GM12891 (cell line): ENCODE measurements at regions not wholly inside any gene's neighbourhood (a gene's known extent, or its start where the extent isn't known, plus 50 kb on each side); places are given as distances from the start of the nearest gene placed in this dataset.

Source experiments
- PAX5 ChIP-seq: IDR thresholded peaks from 2 replicates; pipeline ENCODE4 v1.6.1; 2011; ENCODE audit warnings: low read length, moderate library complexity, mild to moderate bottlenecking; ENCODE audit not compliant: insufficient read depth, severe bottlenecking
- POLR2A ChIP-seq: IDR thresholded peaks from 2 replicates; pipeline ENCODE4 v1.6.1; 2011; ENCODE audit warnings: low read depth, low read length, control low read depth
- POLR2AphosphoS5 ChIP-seq: IDR thresholded peaks from 2 replicates; pipeline ENCODE4 v1.6.1; 2011; ENCODE audit warnings: low read depth, low read length, control low read depth
- POU2F2 ChIP-seq: IDR thresholded peaks from 2 replicates; pipeline ENCODE4 v1.6.1; 2011; ENCODE audit warnings: low read depth, mild to moderate bottlenecking, control low read depth, low read length, moderate library complexity
- TAF1 ChIP-seq: IDR thresholded peaks from 2 replicates; pipeline ENCODE4 v1.6.1; 2011; ENCODE audit warnings: low read depth, low read length, control low read depth

DNA sequence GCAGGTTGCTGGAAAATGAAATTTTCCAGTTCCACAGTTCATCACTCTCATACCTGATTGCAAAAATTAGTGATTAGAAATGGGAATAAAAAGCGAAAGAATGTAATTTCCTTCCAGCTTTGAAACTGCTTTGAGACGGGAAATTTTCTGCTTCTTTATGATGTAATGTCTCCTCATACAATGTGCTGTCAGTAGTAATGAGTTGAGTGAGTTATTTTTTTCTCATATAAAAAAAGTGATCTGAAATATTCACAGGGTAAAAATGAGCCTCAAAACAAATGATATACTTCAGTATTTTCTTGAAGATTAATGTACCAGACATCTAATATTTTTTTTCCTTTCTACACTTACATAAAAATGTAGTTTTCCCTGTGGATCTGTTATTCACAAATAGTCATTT lies 179.1 kb upstream of the FAT4 start:
- TF ChIP-seq POLR2A (no peak), TAF1 (no peak), POLR2AphosphoS5 (no peak), POU2F2 (no peak), PAX5 (no peak)
